Large intestine (tissue), 3 donors: ENCODE measurements at regions not wholly inside any gene's neighbourhood (a gene's known extent, or its start where the extent isn't known, plus 50 kb on each side); places are given as distances from the start of the nearest gene placed in this dataset.

Experiments
- DNase-seq, 2 donors: peaks; one replicate each; pipeline versions ENCODE4 v3.0.0 to v3.0.0-alpha.2; 2013
- H3K27ac ChIP-seq: one replicate; pipeline ENCODE4 v1.5.1; 2013; ENCODE audit warnings: low read length
- H3K27me3 ChIP-seq: 2 replicates; pipeline ENCODE4 v1.6.1; 2013; ENCODE audit warnings: low read length; ENCODE audit not compliant: control insufficient read depth, insufficient read depth
- H3K36me3 ChIP-seq: 2 replicates; pipeline ENCODE4 v1.6.1; 2013; ENCODE audit warnings: low read length; ENCODE audit not compliant: control insufficient read depth, insufficient read depth
- H3K4me1 ChIP-seq: one replicate; pipeline ENCODE4 v1.6.1; 2013; ENCODE audit warnings: low read length; ENCODE audit not compliant: control insufficient read depth, insufficient read depth
- H3K4me3 ChIP-seq: one replicate; pipeline ENCODE4 v1.5.1; 2013; ENCODE audit warnings: low read length
- H3K9me3 ChIP-seq: one replicate; pipeline ENCODE4 v1.6.1; 2013; ENCODE audit warnings: mild to moderate bottlenecking, low read depth, low read length, moderate library complexity; ENCODE audit not compliant: control insufficient read depth
- WGBS: methylation state at CpG from one replicate; pipeline ENCODE4 v1.1.5; 2013; ENCODE audit warnings: low lambda C conversion rate; ENCODE audit not compliant: insufficient coverage; 5-methylcytosine and 5-hydroxymethylcytosine counted together

- no peak overlapping the region for H3K27ac ChIP-seq
- no peaks in the 10 kb centered on the region for H3K36me3 ChIP-seq
- DNase-seq, result no peak
- H3K4me3 ChIP-seq, result no peak overlapping the region
- WGBS, result no CpG with 5 or more reads among the region's 1 CpG
- no peaks in the 10 kb centered on the region for H3K4me1 ChIP-seq
- no peaks in the 10 kb centered on the region for H3K9me3 ChIP-seq
- H3K27me3 ChIP-seq, result no peaks in the 10 kb centered on the region
Observed at GRCh38 chr11:109026891-109027489, 362.1 kb downstream of the DDX10 start.

GRCh38 chr11:109027851-109028250 is 363.0 kb downstream of the DDX10 start:
- H3K4me1 ChIP-seq, result no peaks in the 10 kb centered on the region
- no peak overlapping the region for H3K27ac ChIP-seq
- WGBS, result no CpG with 5 or more reads among the region's 2 CpGs
- no peak for DNase-seq
- H3K27me3 ChIP-seq, result no peaks in the 10 kb centered on the region
- H3K4me3 ChIP-seq, result no peak overlapping the region
- no peaks in the 10 kb centered on the region for H3K9me3 ChIP-seq
- no peaks in the 10 kb centered on the region for H3K36me3 ChIP-seq

GRCh38 chr11:109029927-109030326 is 365.1 kb downstream of the DDX10 start:
- no peaks in the 10 kb centered on the region for H3K9me3 ChIP-seq
- H3K4me1 ChIP-seq, result no peaks in the 10 kb centered on the region
- no peaks in the 10 kb centered on the region for H3K27me3 ChIP-seq
- WGBS, result no CpG with 5 or more reads among the region's 5 CpGs
- no peak overlapping the region for H3K4me3 ChIP-seq
- DNase-seq, result no peak
- H3K27ac ChIP-seq, result no peak overlapping the region
- H3K36me3 ChIP-seq, result no peaks in the 10 kb centered on the region

GRCh38 chr11:109033627-109034338 is 368.9 kb downstream of the DDX10 start:
- no peaks in the 10 kb centered on the region for H3K4me1 ChIP-seq
- H3K36me3 ChIP-seq, result no peaks in the 10 kb centered on the region
- no peaks in the 10 kb centered on the region for H3K9me3 ChIP-seq
- no CpG with 5 or more reads among the region's 2 CpGs for WGBS
- H3K27ac ChIP-seq, result no peak overlapping the region
- no peak overlapping the region for H3K4me3 ChIP-seq
- no peak for DNase-seq
- no peaks in the 10 kb centered on the region for H3K27me3 ChIP-seq

GRCh38 chr11:109034339-109034696 is 369.4 kb downstream of the DDX10 start:
- no peak overlapping the region for H3K4me3 ChIP-seq
- DNase-seq, result no peak
- no peak overlapping the region for H3K27ac ChIP-seq
- H3K27me3 ChIP-seq, result no peaks in the 10 kb centered on the region
- no peaks in the 10 kb centered on the region for H3K9me3 ChIP-seq
- WGBS, result no CpG with 5 or more reads among the region's 1 CpG
- no peaks in the 10 kb centered on the region for H3K4me1 ChIP-seq
- no peaks in the 10 kb centered on the region for H3K36me3 ChIP-seq

- Histone ChIP-seq H3K27me3 (no peaks in the 10 kb centered on the region), H3K27ac (no peak overlapping the region), H3K9me3 (no peaks in the 10 kb centered on the region), H3K4me1 (no peaks in the 10 kb centered on the region), H3K36me3 (no peaks in the 10 kb centered on the region), H3K4me3 (no peak overlapping the region)
- no peak for DNase-seq
- WGBS, result no CpG with 5 or more reads among the region's 1 CpG
Observed at GRCh38 chr11:109035284-109035683, 370.4 kb downstream of the DDX10 start.

- no CpG with 5 or more reads among the region's 2 CpGs for WGBS
- H3K27ac ChIP-seq, result no peak overlapping the region
- no peak overlapping the region for H3K4me3 ChIP-seq
- H3K9me3 ChIP-seq, result no peaks in the 10 kb centered on the region
- H3K36me3 ChIP-seq, result no peaks in the 10 kb centered on the region
- no peak for DNase-seq
- no peaks in the 10 kb centered on the region for H3K4me1 ChIP-seq
- H3K27me3 ChIP-seq, result no peaks in the 10 kb centered on the region
Observed at GRCh38 chr11:109036011-109036410, 371.1 kb downstream of the DDX10 start.

- Histone ChIP-seq H3K27ac (no peak overlapping the region), H3K9me3 (no peaks in the 10 kb centered on the region), H3K4me1 (no peaks in the 10 kb centered on the region), H3K36me3 (no peaks in the 10 kb centered on the region), H3K4me3 (no peak overlapping the region), H3K27me3 (no peaks in the 10 kb centered on the region)
- no CpG with 5 or more reads among the region's 3 CpGs for WGBS
- DNase-seq, result no peak
Observed at GRCh38 chr11:109037856-109038780, 373.2 kb downstream of the DDX10 start.

GRCh38 chr11:109039611-109040010 is 374.7 kb downstream of the DDX10 start:
- no CpG with 5 or more reads among the region's 2 CpGs for WGBS
- Histone ChIP-seq H3K4me1 (no peaks in the 10 kb centered on the region), H3K36me3 (no peaks in the 10 kb centered on the region), H3K27me3 (no peaks in the 10 kb centered on the region), H3K4me3 (no peak overlapping the region), H3K27ac (no peak overlapping the region), H3K9me3 (no peaks in the 10 kb centered on the region)
- no peak for DNase-seq

- no peaks in the 10 kb centered on the region for H3K27me3 ChIP-seq
- no peaks in the 10 kb centered on the region for H3K9me3 ChIP-seq
- H3K4me3 ChIP-seq, result no peak overlapping the region
- H3K27ac ChIP-seq, result no peak overlapping the region
- DNase-seq, result no peak
- H3K36me3 ChIP-seq, result no peaks in the 10 kb centered on the region
- H3K4me1 ChIP-seq, result no peaks in the 10 kb centered on the region
- WGBS, result no CpG with 5 or more reads among the region's 3 CpGs
Observed at GRCh38 chr11:109040303-109040702, 375.4 kb downstream of the DDX10 start.
